NCI-H2107 (cell line): ENCODE measurements at regions not wholly inside any gene's neighbourhood (a gene's known extent, or its start where the extent isn't known, plus 50 kb on each side); places are given as distances from the start of the nearest gene placed in this dataset.
"Not testable (repeated sequence)": the region's sequence is repeated elsewhere in the genome, so short reads cannot be mapped to it uniquely, and the experiment has no call there.

Source experiments
- DNase-seq: peaks from one replicate; lab custom pipeline; 2025; lab: John Stamatoyannopoulos, UW

GRCh38 chr1:61580417-61580816 is 144.5 kb downstream of the TM2D1 start:
- DNase-seq, result no peak

GRCh38 chr1:61579802-61580201 is 145.1 kb downstream of the TM2D1 start:
- no peak for DNase-seq

GRCh38 chr1:61572046-61572445 is 152.9 kb downstream of the TM2D1 start:
- DNase-seq, result no peak

GRCh38 chr1:61570191-61570590 is 154.8 kb downstream of the TM2D1 start:
- DNase-seq, result no peak

- no peak for DNase-seq
These were observed 155.7 kb downstream of the TM2D1 start for GRCh38 chr1:61569303-61569621.

GRCh38 chr1:61568460-61569302 is 156.3 kb downstream of the TM2D1 start:
- DNase-seq, result no peak

GRCh38 chr1:61566177-61566576 is 158.8 kb downstream of the TM2D1 start:
- DNase-seq, result no peak

- no peak for DNase-seq
These were observed 161.3 kb downstream of the TM2D1 start for GRCh38 chr1:61563611-61564010.

- no peak for DNase-seq
These were observed 163.3 kb downstream of the TM2D1 start for GRCh38 chr1:61561666-61562065.

GRCh38 chr1:61560385-61560784 is 164.6 kb downstream of the TM2D1 start:
- no peak for DNase-seq

GRCh38 chr1:61556631-61557030 is 168.3 kb downstream of the TM2D1 start:
- DNase-seq, result no peak

GRCh38 chr1:61552630-61553305 is 172.2 kb downstream of the TM2D1 start:
- DNase-seq, result no peak

GRCh38 chr1:61547302-61547701 is 177.6 kb downstream of the TM2D1 start:
- DNase-seq, result not testable (repeated sequence)

GRCh38 chr1:61544870-61545269 is 180.1 kb downstream of the TM2D1 start:
- not testable (repeated sequence) for DNase-seq

GRCh38 chr1:61543498-61543897 is 181.4 kb downstream of the TM2D1 start:
- not testable (repeated sequence) for DNase-seq

GRCh38 chr1:61539720-61540462 is 185.1 kb downstream of the TM2D1 start:
- DNase-seq, result no peak

- DNase-seq, result no peak
These were observed 186.7 kb downstream of the TM2D1 start for GRCh38 chr1:61538228-61538627.

GRCh38 chr1:61536174-61537108 is 188.5 kb downstream of the TM2D1 start:
- DNase-seq, result no peak

GRCh38 chr1:61534847-61535246 is 190.1 kb downstream of the TM2D1 start:
- DNase-seq, result no peak

- no peak for DNase-seq
These were observed 191.4 kb downstream of the TM2D1 start for GRCh38 chr1:61533546-61533945.

- no peak for DNase-seq
These were observed 193.2 kb downstream of the TM2D1 start for GRCh38 chr1:61531716-61532115.
